Posterior vena cava (tissue), 2 donors: ENCODE measurements at regions not wholly inside any gene's neighbourhood (a gene's known extent, or its start where the extent isn't known, plus 50 kb on each side); places are given as distances from the start of the nearest gene placed in this dataset.

Experiments used
- DNase-seq: peaks from one replicate; pipeline ENCODE4 v3.0.0-alpha.2; 2020; ENCODE audit warnings: low spot score
- intact Hi-C, 2 donors: fragments of 100-400 bp; cut with DNase I; formaldehyde crosslinking; loops; one replicate each; pipeline versions ENCODE4 v1.14.1 to v1.14.2; 2022 to 2023
- donor health status: DM: yes; HTN: yes; CAD: no.
- donor health status: DM: yes; HTN: yes; CAD: no.

GRCh38 chr7:67766906-67767410, 770.3 kb downstream of the TYW1 start:
- DNase-seq, result peak; percentile 13
- intact Hi-C loops, result no loop called here

GRCh38 chr7:67771846-67772605, 775.4 kb downstream of the TYW1 start:
- DNase-seq, result no peak
- intact Hi-C loops, result no loop called here

DNA sequence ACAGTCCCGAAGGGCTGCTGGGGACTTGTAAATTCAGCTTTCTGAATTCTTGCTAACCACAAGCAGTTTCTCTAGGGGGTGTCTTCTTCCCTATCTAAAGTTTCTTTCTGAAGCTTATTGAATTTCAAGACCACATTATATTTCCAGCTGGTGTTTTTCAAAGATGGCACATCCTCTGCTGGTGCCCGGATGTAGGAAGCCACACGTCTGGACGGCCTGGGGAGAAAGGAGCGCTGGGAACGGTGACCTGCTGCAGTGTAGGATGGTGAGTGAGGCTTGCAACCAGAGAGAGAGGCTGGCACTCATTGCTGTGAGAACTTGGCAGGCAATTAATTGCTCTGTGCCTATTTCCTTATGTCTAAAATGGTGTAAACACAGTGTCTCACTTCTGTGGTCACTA, 776.4 kb downstream of the TYW1 start:
- intact Hi-C loops, result no loop called here
- DNase-seq, result no peak

DNA sequence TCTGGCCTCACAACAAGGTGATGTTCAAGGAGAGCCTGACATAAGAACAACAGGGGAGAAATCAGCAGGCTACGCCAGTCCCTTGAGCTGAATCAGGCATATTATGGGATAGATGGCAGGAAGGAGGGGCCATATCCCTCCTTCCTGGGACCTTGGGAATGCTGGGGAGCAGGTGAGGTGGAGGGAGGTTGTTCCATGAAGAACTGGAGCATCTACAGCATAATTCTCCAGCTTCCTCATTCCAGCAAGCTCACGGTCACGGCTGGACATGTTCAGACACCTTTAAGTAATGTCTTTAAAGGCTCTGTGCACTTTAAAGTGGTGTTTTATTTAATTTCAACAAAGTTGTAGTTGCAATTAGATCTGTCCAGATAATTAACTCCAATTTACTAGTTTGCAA, 780.5 kb downstream of the TYW1 start:
- intact Hi-C loops, result no loop called here
- DNase-seq, result no peak

- DNase-seq, result no peak
- intact Hi-C loops, result no loop called here
Measured at GRCh38 chr7:67781841-67782240, 785.2 kb downstream of the TYW1 start.

- intact Hi-C loops, result no loop called here
Measured at GRCh38 chr7:67786021-67786420, 789.4 kb downstream of the TYW1 start.

DNA sequence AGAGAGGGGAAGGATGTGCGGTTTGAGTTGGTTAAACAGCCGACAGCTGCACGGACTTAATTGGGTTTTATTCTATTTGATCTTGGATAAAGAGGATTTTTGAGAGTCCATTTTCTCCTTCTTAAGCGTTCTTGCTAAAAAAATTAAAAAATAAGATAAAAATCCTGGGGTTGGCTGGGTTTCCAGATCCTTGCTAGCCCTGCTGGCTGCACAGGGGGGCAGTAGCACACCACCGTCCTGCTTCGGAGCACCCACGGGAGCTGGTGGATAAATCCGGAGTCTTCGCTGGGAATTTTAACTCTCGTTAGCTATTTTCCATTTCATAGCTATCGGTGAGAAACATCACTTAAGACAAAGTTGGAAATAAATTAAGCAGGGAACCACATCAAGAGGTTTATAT, 792.0 kb downstream of the TYW1 start:
- intact Hi-C loops, result no loop called here
- DNase-seq, result no peak

More at GRCh38 chr7:67786021-67786420, 789.4 kb downstream of the TYW1 start:
- DNase-seq, result no peak

GRCh38 chr7:67791918-67792317, 795.3 kb downstream of the TYW1 start:
- intact Hi-C loops, result no loop called here

DNA sequence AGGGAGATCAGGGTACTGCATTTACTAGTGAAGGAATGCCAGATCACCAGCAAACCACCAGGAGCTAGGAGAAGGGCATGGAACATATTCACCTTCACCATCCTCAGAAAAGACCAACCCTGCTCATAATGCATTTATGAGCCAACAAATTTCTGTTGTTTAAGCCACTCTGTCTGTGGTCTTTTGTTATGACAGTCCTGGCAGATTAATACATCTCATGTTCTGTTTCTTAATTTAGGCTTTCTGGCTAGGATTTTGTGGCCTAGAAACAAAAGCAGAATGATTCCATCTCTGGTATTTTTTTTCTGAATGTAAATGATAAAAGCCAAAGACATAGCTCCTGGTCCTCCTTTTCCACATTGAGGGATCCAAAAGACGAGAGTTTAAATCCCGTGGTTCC, 797.9 kb downstream of the TYW1 start:
- no peak for DNase-seq
- intact Hi-C loops, result no loop called here

More at GRCh38 chr7:67791918-67792317, 795.3 kb downstream of the TYW1 start:
- DNase-seq, result no peak

DNA sequence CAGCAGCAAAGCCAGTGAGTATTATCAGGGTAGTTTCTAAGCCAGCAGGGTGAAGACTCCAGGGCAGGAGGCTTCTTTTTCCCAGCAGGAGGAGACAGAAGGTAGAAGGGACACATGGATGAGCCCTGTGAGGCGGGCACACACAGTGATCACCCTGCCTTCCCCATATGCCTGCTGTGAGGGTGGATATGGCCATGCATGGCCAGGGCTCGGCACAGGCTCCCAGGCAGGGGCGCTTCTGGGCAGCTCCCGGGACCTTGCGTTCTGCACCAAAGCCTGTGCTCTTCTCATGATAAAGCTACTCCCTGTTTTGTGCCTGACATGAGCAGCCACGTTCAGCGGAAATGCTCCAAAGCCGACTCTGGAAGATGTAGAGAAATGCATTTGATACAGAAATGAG, 807.2 kb downstream of the TYW1 start:
- intact Hi-C loops, result no loop called here
- no peak for DNase-seq

DNA sequence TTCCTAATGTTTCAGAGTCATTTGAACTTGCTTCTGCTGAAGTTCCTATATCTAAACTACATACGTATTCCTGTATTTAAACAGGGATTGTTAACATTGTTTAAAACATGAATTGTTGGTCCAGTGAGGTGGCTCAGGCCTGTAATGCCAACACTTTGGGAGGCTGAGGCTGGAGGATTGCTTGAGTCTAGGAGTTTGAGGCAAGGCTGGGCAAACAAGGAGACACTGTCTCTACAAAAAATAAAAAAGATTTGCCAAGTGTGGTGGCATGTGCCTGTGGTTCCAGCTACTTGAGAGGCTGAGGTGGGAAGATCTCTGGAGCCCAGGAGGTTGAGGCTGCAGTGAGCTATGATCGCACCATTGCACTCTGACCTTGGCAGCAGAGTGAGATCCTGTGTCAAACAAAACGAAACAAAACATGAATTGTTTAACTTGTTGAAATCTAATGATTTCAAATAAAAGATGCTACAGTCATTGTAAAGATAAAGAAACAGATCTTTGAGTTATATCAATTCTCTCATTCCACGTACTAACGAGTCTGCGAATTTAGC, 809.4 kb downstream of the TYW1 start:
- intact Hi-C loops, result no loop called here
- no peak for DNase-seq

DNA sequence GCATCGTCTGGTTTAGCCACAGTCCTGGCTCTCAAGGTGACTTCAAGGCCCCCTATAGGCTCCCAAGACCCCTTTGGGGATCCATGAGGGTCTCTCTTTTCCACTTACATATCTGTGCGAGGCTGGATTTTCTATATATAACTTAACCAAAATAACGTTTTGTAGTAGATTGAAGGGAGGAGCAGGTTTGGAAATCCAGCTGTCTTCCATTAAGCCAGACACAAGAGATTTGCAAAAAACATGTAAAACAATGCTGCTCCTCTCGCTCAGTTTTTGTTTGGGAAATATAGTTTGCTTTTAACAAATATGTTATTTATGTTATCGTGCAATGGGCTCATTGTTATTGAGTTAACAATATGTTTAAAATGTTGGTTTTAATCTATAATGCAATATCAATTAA, 811.2 kb downstream of the TYW1 start:
- no peak for DNase-seq
- intact Hi-C loops, result no loop called here

DNA sequence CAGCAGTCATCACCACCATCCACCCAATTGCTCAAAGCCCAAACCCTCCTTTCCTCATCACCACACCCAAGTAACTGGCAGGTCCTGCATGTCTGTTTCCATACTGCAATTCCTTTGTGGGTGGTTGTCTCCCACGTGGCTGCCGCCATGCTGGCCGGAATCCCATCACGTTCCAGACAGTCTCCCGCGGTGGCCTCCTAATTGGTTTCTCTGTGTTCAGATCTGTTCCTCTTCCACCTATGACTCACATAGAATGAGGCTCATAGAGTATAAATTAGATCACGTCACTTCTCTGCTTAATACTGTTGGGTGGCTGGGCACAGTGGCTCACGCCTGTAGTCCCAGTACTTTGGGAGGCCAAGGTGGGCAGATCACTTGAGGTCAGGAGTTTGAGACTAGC, 813.0 kb downstream of the TYW1 start:
- no peak for DNase-seq
- intact Hi-C loops, result no loop called here

DNA sequence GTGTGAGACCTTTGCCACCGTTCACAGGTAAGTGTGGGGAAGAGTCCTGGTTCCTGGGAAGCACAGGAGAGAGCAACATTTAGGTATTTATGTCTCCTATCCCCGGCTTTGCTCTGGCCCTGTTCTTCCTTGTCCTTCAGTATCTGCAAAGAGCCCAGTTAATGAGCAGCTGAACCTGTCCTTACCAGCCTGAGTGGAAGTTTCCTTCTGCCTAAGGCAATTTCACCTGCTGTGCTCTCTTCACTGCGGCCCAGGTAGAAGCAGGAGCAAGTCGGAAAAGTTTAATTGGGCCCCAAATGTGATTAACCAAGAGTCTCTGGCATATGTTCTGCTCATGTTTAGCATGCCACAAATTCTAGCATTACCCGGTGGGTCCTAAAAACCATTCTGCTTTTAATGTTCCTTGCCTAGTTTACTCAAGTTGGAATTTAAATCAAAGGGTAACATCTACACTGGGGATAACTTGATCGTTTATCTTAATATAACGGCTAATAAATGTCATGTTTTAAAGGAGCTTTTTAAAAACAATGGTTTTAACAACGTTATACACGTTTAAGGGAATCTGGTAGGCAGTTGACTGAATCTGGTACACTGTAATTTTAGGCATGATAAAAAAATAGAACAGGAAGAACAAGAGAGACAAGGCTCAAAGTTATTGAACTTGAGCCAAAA, 817.1 kb downstream of the TYW1 start:
- intact Hi-C loops, result no loop called here
- DNase-seq, result no peak

GRCh38 chr7:67817481-67817880, 820.8 kb downstream of the TYW1 start:
- intact Hi-C loops, result no loop called here
- no peak for DNase-seq

- intact Hi-C loops, result no loop called here
- no peak for DNase-seq
Measured at GRCh38 chr7:67821116-67821515, 824.5 kb downstream of the TYW1 start.

- intact Hi-C loops, result no loop called here
- DNase-seq, result no peak
Measured at GRCh38 chr7:67823345-67823744, 826.7 kb downstream of the TYW1 start.

DNA sequence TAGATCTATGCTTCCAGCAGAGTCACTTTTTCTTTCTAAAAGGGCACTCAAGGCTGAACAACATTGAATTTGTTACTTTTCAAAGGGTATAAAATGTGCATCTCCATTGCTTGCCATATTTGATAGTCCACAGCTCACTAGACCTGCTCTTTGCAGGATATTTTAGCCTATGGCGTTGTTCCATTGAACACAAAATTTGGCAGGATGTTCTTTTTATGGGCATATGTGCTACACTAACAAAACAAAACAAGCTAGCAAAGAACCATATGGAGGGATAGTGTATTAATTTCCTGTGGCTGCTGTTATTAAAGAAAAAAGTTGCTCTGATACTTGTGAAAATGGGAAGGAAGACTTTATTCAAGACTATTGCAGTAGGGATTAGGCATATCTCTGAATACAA, 828.7 kb downstream of the TYW1 start:
- DNase-seq, result no peak
- intact Hi-C loops, result loop anchor here in 1 of 2 donors (2.0 kb wide), 1 partner anchor 79 kb away; no protein-coding TSS in a partner anchor

- no peak for DNase-seq
- intact Hi-C loops, result no loop called here
Measured at GRCh38 chr7:67841896-67842295, 845.3 kb downstream of the TYW1 start.

GRCh38 chr7:67842571-67842970, 845.9 kb downstream of the TYW1 start:
- no peak for DNase-seq
- intact Hi-C loops, result no loop called here
